Epithelial cell of proximal tubule (primary cell): ENCODE measurements at regions not wholly inside any gene's neighbourhood (a gene's known extent, or its start where the extent isn't known, plus 50 kb on each side); places are given as distances from the start of the nearest gene placed in this dataset.

ENCODE experiments used
- DNase-seq: peaks from one replicate; pipeline ENCODE4 v3.0.0-alpha.2; 2011; ENCODE audit warnings: low read depth
- H3K4me3 ChIP-seq: 2 replicates; pipeline ENCODE4 v1.5.1; 2011; ENCODE audit warnings: low read depth, mild to moderate bottlenecking, low read length
- TF ChIP-seq, protein P1 (sequence below): conservative IDR thresholded peaks from 2 replicates; pipeline ENCODE4 v1.5.1; 2012; ENCODE audit warnings: low read depth, mild to moderate bottlenecking, low read length

DNA sequence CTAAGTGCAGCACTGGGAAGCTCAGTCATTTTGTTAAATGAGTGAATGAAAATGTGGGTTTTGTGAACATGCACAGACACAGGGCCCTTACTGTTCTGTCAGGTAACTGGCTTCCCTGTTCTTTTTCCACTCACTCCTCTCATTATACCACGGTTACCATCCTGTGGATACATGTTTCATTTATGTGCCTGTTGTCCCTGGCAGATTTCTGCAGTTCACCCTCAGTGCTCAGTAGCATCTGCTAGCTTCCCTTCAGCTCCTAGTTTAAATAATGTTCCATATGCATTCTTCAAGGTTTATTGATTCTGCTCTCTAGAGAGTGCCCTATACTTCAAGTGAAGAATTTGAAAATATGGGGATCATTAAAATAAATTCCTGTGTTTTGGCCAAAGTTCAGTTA is 1634.3 kb upstream of the ADGRL3 start:
- H3K4me3 ChIP-seq, result no peak overlapping the region
- DNase-seq, result no peak
- TF ChIP-seq, protein P1, sequence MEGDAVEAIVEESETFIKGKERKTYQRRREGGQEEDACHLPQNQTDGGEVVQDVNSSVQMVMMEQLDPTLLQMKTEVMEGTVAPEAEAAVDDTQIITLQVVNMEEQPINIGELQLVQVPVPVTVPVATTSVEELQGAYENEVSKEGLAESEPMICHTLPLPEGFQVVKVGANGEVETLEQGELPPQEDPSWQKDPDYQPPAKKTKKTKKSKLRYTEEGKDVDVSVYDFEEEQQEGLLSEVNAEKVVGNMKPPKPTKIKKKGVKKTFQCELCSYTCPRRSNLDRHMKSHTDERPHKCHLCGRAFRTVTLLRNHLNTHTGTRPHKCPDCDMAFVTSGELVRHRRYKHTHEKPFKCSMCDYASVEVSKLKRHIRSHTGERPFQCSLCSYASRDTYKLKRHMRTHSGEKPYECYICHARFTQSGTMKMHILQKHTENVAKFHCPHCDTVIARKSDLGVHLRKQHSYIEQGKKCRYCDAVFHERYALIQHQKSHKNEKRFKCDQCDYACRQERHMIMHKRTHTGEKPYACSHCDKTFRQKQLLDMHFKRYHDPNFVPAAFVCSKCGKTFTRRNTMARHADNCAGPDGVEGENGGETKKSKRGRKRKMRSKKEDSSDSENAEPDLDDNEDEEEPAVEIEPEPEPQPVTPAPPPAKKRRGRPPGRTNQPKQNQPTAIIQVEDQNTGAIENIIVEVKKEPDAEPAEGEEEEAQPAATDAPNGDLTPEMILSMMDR, result no peak

DNA sequence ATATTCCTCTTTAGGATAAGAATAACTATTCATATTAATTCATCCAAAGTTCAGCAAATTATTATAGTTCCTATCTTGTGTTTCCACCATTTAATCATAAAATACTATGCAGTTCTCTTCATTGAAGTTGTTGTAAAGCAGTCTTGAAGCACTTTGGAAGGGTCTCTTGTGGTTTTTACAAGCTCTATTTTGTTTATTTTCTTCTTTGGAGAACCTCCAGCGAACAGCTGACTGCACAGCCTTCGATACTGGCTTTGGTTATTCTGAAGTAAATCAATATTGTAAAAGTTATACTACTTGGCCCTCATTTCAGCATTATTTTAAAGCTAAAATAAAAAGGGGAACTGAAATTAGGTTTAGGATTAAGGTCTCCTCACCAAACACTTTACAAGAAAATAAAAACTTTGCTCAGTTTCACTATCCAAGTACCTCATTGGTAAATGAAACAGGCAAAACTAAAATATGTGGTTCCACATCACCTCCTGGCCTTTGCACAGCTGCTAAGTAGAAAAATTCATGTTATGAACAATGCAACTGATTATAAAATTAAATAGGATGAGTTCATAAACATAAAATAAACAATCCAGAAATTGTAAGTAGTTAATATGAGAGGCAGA is 1629.2 kb upstream of the ADGRL3 start:
- TF ChIP-seq, protein P1, result no peak
- H3K4me3 ChIP-seq, result no peak overlapping the region
- no peak for DNase-seq

DNA sequence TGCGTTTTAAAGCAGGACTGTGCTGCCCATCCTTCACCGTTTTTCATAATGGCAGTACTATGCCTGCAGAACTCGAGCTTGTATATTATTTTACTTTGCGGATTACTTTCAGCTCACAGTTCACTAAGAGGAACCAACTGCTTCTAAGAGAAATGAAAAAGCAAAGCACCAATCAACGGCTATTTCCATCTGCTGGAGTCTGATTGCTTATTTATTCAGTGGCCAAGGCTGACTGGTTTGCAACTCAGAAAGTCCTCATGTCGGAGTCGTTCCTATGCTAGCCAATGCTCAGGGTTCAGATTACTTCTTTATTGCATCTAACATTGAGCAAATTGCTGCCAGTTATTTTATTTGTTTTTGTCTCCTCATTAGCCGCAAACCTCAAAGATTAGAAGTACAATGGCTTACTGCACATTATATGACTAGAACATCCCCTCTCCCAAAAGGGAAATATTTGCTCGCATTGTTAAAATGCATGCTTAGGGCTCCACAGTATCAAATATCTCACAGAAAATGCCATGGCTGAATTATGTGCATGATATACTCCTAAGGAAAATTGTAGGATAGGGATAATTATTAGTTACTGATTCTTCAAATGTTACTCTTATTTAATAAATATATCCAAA is 1628.2 kb upstream of the ADGRL3 start:
- TF ChIP-seq, protein P1, result no peak
- no peak overlapping the region for H3K4me3 ChIP-seq
- DNase-seq, result no peak

DNA sequence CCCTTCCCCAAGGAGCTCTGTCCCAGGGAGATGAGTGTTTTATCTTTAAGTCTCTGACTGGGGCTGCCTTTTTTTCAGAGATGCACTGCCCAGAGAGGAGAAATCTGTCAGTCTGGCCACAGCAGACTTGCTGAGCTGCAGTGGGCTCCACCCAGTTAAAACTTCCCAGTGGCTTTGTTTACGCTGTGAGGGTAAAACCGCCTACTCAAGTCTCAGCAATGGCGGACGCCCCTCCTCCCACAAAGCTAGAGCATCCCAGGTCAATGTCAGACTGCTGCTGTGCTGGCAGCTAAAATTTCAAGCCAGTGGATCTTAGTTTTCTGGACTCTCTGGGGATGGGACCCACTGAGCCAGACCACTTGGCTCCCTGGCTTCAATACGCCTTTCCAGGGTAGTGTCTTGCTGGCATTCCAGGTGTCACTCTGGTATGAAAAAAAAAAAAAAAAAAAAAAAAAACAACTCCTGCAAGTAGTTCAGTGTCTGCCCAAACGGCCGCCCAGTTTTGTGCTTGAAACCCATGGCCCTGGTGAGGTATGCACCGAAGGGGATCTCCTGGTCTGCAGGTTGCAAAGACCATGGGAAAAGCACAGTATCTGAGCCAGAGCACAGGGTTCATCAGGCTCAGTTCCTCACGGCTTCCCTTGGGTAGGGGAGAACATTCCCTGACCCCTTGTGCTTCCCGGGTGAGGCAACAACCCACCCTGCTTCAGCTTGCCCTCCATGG is 1616.1 kb upstream of the ADGRL3 start:
- H3K4me3 ChIP-seq, result no peak overlapping the region
- no peak for DNase-seq
- TF ChIP-seq, protein P1, result no peak

DNA sequence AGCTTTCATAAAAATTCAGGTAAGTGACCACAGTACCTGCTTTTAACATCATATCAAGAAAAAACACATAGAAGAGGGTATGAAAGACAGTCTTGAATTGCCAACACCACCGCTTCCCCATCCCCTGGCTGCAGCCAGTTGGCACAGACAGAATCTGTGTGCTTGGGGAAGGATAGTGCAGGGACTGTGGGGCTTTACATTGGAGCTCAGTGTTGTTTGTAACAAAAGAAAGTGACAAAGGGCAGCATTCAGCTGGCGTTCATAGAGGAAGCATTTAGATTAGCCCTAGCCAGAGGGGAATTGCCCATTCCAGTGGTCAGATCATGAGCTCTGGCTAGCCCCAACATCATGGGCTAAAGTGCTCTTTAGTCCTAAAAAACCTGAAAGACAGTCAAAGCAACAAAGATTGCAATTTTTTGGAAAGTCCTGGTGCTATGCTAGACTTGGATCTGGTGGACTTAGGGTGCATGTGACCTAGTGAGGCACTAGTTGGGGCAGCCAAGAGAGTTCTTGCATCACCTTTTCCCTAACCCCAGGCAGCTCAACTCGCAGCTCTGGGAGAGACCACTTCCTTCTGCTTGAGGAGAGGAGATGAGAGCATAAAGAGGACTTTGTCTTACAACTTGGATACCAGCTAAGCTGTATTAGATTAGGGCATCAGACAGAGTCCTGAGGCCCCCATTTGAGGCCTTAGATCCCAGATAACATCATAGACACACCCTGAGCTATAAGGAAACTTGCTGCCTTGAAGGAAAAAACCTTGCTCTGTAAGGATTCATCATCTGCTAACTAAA is 1602.4 kb upstream of the ADGRL3 start:
- TF ChIP-seq, protein P1, result no peak
- no peak for DNase-seq
- no peak overlapping the region for H3K4me3 ChIP-seq

DNA sequence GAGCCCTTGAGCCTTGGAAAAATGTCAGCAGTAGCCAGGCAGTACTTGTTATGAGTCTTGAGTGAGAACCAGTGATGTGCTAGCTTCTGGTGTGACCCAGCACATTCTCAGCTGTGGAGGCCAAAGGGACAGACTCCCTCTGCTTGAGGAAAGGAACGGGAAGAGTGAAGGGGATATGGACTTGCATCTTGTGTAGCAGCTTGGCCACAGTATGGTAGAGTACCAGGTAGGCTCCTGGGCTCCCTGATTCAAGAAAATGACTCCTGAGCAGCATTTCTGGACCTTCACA is 1601.9 kb upstream of the ADGRL3 start:
- DNase-seq, result no peak
- no peak overlapping the region for H3K4me3 ChIP-seq
- TF ChIP-seq, protein P1, result no peak
